ENCODE measurements at regions not wholly inside any gene's neighbourhood (a gene's known extent, or its start where the extent isn't known, plus 50 kb on each side); places are given as distances from the start of the nearest gene placed in this dataset.

GRCh38 chr6:114595186-114595585 lies 252.4 kb upstream of the HS3ST5 start:
- TF ChIP-seq CTCF (IDR thresholded peaks at IDR 0.05; ENCODE audit: insufficient read depth, low read depth, low read length): no peak
- ChIA-PET CTCF (no interaction called here), POLR2A (no interaction called here)
- Histone ChIP-seq H3K36me3 (ENCODE audit: control insufficient read depth, insufficient read depth, low read length) (no peaks in the 10 kb centered on the region), H3K27me3 (ENCODE audit: control insufficient read depth, insufficient read depth, low read length) (no peaks in the 10 kb centered on the region), H3K4me3 (ENCODE audit: low read depth, low read length) (no peak overlapping the region)
- DNase-seq (ENCODE audit: low read depth): no peak

- POLR2A ChIA-PET: no interaction called here
- CTCF ChIA-PET: no interaction called here
Observed at GRCh38 chr6:114592506-114592905, 249.7 kb upstream of the HS3ST5 start.

GRCh38 chr6:114588726-114589125 lies 245.9 kb upstream of the HS3ST5 start:
- no peaks in the 10 kb centered on the region for H3K36me3 ChIP-seq (ENCODE audit: control insufficient read depth, insufficient read depth, low read length)
- DNase-seq (ENCODE audit: low read depth): no peak
- TF ChIP-seq CTCF (IDR thresholded peaks at IDR 0.05; ENCODE audit: insufficient read depth, low read depth, low read length): no peak
- no peaks in the 10 kb centered on the region for H3K27me3 ChIP-seq (ENCODE audit: control insufficient read depth, insufficient read depth, low read length)
- ChIA-PET POLR2A (no interaction called here), CTCF (no interaction called here)
- H3K4me3 ChIP-seq (ENCODE audit: low read depth, low read length): no peak overlapping the region

More at GRCh38 chr6:114592506-114592905, 249.7 kb upstream of the HS3ST5 start:
- no peak overlapping the region for H3K4me3 ChIP-seq (ENCODE audit: low read depth, low read length)
- no peaks in the 10 kb centered on the region for H3K27me3 ChIP-seq (ENCODE audit: control insufficient read depth, insufficient read depth, low read length)
- no peak for DNase-seq (ENCODE audit: low read depth)
- no peaks in the 10 kb centered on the region for H3K36me3 ChIP-seq (ENCODE audit: control insufficient read depth, insufficient read depth, low read length)
- TF ChIP-seq CTCF (IDR thresholded peaks at IDR 0.05; ENCODE audit: insufficient read depth, low read depth, low read length): no peak

GRCh38 chr6:114586298-114586697 lies 243.5 kb upstream of the HS3ST5 start:
- ChIA-PET CTCF (no interaction called here), POLR2A (no interaction called here)
- H3K4me3 ChIP-seq (ENCODE audit: low read depth, low read length): no peak overlapping the region
- H3K36me3 ChIP-seq (ENCODE audit: control insufficient read depth, insufficient read depth, low read length): no peaks in the 10 kb centered on the region
- H3K27me3 ChIP-seq (ENCODE audit: control insufficient read depth, insufficient read depth, low read length): no peaks in the 10 kb centered on the region
- TF ChIP-seq CTCF (IDR thresholded peaks at IDR 0.05; ENCODE audit: insufficient read depth, low read depth, low read length): no peak
- DNase-seq (ENCODE audit: low read depth): no peak

GRCh38 chr6:114581293-114581692 lies 238.5 kb upstream of the HS3ST5 start:
- TF ChIP-seq CTCF (IDR thresholded peaks at IDR 0.05; ENCODE audit: insufficient read depth, low read depth, low read length): no peak
- DNase-seq (ENCODE audit: low read depth): no peak
- no peak overlapping the region for H3K4me3 ChIP-seq (ENCODE audit: low read depth, low read length)
- ChIA-PET CTCF (no interaction called here), POLR2A (no interaction called here)
- H3K36me3 ChIP-seq (ENCODE audit: control insufficient read depth, insufficient read depth, low read length): no peaks in the 10 kb centered on the region
- no peaks in the 10 kb centered on the region for H3K27me3 ChIP-seq (ENCODE audit: control insufficient read depth, insufficient read depth, low read length)
